Ecto neural progenitor cell (in vitro differentiated cells): ENCODE measurements at regions not wholly inside any gene's neighbourhood (a gene's known extent, or its start where the extent isn't known, plus 50 kb on each side); places are given as distances from the start of the nearest gene placed in this dataset.
"Not testable (repeated sequence)": the region's sequence is repeated elsewhere in the genome, so short reads cannot be mapped to it uniquely, and the experiment has no call there.

Experiments used
- DNase-seq: peaks from one replicate; pipeline ENCODE4 v3.0.0-alpha.2; 2018; ENCODE audit warnings: low spot score

DNA sequence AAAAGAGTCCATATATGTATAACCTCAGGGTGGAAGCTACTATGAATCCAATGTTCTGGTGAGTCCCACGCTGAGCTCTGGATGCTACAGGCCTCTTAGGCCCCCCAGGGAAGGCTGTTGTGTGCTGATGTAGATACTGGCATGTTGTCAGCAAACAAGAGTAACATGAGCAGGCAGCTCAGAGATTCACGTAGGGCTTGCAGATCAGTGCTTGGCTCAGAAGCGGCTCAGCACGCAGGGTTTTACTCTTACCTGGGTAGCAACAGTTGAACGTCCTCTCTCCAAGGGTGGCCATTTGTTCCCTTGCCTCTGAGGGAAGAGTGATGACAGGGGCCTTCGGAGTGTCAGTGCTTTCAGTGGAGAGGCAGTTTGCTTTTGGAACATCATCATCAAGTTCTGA is 93.4 kb downstream of the ZFP64 start:
- DNase-seq, result no peak

DNA sequence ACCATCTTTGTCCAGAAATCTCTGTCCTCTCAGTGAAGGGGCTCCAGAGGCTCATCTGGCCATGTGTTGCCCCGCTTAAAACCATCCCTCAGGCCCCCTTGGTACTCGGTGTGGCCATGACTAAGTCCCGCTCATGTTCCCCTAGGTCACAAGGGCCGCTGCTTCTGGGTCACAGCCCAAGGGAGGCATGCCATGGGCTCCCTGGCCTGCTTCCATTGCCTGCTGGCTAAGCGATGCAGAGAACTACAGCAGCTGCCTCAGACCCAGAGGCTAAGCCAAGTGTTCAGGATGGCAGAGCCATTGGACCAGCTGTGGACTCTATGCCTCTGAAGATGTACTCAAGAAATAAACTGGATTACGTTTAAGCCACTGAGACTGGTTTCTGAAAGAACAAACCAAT is 95.5 kb downstream of the ZFP64 start:
- DNase-seq, result no peak

DNA sequence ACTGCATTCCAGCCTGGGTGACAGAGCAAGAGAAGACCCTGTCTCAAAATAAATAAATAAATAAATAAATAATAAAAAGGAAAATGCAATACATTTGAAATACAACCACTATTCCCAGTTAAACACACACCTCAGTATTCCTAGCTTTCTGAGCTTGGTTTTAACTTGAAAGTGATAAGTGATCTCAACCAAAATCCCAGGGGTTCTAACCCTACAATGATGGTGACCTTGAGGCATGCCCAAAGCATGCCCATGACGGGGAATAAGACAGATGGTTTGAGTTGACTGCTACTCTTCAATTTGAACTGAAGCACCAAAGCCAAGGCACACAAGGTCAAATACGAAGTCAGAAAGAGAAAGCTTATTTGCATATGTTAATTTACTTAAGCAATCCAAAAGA is 96.9 kb downstream of the ZFP64 start:
- no peak for DNase-seq

DNA sequence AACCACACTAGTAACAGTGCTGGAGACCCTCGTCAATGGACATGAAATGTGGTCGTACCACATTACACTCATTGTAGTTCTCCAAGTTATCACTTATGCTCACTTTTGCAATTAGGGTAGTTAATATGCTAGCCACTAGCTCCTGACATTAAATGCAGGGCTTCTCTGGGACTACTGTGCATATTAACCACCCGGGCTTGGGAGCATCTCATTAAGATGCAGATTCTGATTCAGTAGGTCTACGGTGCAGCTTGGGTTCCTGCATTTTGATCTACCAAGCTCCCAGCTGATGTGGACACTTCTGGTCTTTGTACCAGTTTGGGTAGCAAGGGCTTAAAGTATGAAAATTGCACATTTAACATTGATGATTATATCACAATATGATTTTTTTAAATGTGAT is 98.0 kb downstream of the ZFP64 start:
- no peak for DNase-seq

DNA sequence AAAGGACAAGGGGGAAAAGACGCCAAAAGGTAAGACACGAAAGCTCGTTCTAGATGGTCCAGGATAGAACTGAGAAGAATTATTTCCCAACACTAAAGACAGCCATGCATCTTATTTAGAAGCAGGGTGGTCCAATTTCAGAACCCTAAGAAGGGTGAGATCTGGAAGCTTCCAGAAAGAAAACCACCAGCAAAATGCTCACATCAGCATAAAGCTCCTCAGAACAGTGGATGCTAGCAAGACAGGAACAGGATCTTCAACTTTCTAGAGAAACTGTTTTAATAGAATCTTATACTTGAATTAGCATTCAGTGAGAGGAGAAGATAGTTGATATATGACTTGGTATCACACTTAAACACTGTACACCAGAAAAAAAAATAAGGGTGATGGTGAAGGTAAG is 101.5 kb downstream of the ZFP64 start:
- no peak for DNase-seq

DNA sequence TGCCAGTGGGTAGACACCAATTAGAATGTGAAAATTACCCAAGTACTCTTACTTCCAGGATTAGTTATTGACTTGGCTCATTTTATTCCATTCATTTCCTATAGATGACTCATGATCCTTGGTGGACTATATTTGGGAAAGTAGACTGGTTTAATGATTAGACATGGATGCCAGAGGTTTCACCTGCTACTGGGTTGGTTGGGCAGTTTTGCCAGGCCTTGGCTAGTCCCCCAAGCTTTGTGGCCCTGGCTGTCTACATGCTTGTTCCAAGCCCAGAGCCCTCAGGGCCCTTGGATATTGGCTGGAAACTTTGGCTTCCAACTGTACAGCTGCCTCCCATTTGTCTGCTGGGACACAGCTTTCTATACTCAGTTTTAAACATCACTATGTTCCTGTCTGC is 104.1 kb downstream of the ZFP64 start:
- DNase-seq, result no peak

DNA sequence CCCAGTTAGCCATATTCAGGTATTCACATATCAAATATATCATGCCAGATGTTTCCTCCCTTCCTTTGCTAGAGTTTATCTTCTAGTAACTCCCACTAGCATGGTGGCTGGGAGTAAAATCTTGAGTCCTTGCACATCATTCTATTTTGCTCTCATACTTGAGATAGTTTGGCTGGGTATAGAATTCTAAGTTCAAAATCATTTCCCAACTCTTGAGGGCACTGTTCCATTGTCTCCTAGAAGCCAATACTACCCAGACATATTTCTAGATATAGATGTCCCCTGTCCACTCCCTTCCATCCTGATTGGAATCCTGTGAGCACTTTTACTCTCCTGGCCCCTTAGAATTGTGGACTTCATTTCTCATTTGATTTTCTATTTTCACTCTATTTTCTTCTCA is 104.7 kb downstream of the ZFP64 start:
- DNase-seq, result no peak

DNA sequence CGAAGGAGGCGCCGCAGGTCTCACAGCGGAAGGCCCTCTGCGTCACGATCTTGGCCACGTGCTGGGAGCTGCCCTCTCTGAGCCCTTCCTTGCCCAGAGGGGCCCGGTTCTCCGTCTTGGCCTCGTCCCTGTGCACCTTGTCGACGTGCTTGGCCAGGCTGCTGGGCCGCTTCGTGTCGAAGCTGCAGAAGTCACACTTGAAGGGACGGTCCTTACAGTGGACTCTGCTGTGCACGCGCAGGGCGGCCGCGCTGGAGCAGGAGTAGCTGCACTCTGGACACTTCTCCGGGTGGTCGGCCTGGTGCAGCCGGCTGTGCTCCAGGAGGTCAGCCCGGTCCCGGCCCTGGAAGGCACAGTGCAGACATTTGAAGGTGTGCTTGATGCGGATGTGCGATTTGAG is 106.9 kb downstream of the ZFP64 start:
- no peak for DNase-seq

DNA sequence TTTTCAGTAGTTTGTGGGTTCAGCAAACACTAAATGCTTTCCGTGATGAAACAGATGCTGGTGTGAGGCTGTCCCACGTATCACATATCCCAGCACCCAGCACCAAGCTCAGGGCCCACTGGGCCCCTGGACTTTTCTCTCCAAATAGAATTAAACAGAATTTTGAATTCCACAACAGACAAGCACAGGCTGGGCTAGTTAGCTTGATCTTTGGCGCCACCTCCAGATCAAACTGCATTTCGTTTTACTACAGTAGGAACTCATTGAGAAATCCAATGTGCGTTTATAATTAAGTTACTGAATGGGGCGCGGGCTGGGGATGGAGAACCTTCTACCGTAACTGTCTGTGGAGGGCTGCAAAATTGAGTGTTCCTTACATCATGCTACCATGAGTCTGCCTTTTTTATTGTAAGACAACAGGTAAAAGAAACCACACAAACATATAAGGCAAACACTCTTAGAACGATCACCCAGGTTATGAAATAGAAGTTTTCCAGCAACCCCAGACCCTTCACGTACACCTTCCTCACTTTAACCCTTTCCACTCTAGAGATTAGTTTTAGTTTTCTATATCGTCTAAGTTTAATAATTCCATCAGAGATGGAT is 107.8 kb downstream of the ZFP64 start:
- peak; percentile 67 for DNase-seq

DNA sequence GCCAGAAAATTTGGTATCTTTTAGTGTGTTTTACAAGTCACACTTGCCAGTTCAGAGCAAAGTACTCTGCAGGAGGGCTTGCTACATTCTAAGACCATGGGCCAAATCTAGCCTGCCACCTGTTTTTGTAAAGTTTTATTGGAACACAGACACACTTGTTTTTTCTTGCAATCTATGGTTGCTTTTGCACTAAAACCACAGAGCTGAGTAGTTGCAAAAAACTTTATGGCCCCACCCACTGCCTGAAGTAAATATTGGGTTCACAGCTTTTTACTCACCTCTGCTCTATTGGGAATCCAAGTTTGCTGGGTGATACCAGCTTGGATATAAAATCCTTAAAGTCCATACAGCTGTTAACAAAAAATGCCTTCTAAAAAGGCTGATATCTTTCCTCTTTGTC is 109.0 kb downstream of the ZFP64 start:
- no peak for DNase-seq

DNA sequence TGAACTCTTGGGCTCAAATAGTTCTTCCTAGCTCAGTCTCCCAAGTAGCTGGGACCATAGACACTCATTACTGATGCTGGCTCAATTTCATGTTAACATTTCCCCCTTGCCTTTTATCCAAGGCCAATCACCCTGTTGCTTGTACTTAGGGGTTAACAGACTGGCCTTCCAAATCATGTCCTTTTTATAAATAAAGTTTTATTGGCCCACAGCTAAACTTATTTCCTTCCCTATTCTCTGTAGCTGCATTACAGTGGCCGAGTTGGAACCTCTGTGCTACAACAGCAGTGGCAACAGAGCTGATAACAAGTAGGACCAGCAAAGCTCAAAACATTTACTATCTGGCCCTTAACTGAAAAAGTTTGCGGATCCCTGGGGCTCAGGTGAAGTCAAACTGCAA is 109.8 kb downstream of the ZFP64 start:
- DNase-seq, result no peak

DNA sequence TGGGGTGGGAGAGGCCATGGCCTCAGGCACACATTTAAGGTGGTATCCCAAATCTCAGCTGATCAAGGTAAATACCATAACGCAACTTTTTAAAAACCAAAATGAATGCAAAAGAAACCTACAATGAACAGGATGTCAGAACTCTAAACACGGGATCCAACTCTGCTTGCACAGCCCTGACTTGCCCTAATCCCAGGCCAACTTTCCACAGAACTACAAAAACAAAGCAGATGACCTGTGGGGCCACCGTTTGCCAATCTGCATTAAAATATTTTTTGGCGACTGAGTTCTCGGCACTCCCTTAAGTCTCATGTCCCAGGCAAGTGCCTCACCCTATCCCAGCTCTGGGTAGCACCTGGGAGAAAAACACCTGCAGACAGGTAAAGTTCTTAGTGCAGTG is 110.5 kb downstream of the ZFP64 start:
- DNase-seq, result no peak

DNA sequence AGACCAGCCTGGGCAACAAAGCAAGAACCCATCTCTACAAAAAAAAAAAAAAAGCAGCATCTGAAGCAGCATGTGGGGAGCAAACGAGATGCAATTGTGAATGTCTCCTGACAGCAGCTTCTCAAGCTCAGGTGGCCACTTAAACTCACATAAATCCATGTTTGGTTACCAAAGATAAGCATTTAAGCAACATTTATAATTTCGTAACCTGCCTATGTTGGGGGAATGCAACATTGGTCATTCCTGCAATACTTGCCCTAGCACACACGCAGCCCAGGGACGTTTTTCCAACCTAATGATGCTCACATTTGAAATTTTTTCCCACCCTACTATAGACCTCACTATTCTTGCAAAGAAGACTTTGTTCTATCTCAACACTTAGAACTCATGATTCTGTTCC is 113.3 kb downstream of the ZFP64 start:
- no peak for DNase-seq

DNA sequence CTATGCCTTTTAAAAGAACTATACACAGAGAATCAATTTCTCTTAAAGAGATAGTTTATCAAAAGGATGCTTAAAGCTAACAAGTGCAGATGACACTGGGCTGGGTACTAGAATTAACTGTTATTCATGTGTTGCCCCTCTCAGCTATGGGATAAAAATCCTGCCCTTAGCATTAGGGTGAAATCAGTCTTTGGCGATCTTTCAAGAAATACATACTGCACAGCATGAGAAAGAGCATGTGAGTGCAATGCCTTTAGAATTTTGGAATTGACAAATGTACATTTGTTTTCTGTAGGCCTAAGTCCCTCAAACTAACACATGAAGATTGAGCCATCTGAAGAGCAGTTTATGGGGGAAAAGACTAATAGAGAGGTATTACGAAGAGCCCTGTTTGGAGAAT is 115.4 kb downstream of the ZFP64 start:
- DNase-seq, result no peak

DNA sequence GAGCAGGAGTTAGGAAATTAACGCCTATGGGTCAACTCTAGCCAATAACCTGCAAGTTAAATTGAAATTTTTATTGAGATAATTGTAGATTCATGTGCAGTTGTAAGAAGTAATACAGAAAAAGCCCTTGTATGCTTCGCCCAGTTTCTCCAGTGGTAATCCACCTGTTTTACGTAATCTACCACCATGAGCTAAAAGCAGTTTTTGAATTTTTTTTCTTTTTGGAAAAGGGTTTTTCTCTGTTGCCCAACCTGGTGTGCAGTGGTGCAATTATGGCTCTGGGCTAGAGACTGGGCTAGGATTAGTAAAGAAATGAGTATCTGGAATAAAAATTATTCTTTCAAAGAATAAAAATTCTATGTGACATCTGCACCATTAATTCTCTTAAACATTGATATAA is 116.2 kb downstream of the ZFP64 start:
- DNase-seq, result no peak

DNA sequence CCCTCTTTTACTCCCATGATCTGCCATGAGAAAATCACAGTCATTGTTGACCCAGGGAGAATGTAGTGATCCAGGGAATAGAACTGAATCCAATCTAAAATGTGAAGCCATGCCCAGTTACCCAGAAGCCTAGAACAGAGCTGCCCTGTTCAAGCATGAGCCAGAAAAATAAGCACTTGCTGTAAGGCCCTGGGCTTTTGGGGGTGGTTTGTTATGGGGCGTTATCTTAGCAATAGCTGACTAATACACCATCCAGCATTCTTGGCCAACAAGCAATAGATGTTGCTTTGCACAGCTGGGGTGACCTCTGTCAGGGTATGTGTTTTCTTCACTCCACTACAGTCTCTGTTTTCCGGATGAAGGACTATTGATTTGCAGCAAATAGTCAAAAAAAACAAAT is 120.4 kb downstream of the ZFP64 start:
- no peak for DNase-seq

DNA sequence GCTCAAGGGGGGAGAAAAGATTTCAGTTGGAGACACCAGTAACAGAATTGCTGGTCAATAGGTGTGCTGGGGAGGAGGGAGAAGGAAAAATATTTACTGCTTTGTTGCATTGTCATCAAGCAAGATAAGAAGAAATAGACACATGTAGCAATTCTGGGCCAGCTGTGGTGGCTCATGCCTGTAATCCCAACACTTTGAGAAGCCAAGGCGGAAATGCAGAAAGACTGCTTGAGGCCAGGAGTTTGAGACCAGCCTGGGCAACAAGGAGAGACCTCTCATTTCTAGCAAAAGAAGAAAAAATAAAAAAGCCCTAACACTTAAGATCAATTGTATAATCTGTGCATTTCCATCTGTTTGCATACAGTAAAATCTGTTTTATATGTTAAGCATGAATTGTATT is 126.6 kb downstream of the ZFP64 start:
- DNase-seq, result no peak

DNA sequence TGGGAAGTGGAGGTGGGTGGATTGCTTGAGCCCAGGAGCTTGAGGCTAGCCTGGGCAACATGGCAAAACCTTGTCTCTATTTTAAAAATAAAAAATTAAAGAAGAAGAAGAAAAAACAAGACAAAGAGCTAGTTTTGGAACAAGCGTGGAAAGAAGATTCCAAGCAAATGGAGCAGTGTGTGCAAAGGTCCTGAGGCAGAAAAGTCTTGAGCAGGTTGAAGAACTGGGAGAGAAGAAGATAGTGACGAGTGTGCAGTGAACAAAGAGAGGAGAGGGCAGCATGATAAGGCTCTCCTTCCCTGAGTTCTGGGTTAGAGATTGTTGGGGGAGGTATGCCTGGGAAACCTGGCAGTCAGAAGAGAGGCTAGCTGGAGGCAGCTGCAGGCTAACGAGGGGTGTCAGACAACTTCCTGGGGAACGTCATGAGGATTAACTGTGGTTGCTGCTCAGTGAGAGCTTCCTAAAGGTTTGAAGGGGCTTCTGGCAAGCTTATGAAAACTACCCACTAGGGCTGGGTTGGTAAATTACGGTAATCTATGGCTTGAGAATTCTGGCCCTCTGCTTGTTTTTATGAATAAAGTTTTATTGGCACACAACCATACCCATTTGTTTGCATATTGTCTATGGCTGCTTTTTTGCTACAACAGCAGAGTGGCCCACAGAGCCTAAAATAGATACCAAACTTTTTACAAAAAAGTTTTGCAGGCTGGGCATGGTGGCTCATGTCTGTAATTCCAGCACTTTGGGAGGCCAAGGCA is 128.9 kb downstream of the ZFP64 start:
- DNase-seq, result no peak

DNA sequence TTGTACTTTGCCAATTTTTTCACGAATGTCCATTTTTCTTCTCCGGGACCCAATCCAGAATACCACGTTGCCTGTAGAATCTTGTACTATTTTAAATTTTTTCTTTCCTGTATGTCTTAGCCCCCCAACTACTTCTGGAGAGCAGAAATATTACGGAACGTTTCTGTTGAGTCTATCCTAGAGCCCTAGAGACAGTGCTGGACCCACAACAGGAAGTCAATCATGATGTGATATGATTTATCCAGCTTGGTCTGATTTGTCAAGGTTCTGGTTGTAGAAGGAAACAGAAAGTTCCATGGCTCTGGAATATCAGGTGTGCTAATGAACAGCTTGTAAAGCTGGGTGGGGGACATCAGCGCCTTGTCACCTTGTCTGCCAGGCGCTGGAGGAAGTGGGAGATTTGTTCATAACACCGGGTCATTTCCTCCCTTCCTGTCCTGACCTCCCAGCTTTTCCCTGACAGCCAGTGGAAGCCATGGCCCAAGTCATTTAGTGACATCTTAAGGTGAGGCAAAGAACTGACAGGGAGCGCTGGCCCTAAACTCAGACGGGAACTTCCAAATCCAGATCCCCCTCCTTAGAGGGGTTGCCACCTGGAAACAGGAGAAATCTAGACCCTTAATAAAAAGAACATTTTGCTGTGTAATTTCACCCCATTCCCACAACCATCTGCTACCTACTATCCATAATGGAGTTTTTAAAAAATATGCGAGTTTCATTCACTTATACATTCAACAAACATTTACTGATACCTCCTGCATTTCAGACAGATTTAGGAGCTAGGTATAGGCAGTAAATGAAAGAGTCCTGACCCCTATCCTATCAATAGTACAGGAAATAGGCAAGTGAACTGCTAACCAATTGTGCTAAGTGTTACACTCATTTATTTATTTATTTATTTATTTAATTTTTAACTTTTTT is 130.5 kb downstream of the ZFP64 start:
- peak; percentile 63 for DNase-seq

DNA sequence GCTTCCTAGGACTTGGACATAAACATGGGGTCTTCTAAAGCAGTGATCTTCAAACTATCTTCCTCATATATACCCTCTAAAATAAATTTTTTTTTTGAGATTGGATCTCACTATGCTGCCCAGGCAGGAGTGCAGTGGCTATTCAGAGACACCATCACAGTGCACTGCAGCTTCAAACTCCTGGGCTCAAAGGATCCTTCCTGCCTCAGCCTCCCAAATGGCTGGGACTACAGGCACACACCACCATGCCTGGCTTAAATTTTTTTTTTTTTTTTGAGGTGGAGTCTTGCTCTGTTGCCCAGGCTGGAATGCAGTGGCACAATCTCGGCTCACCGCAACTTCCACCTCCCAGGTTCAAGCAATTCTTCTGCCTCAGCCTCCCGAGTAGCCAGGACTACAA is 134.4 kb downstream of the ZFP64 start:
- DNase-seq, result not testable (repeated sequence)

DNA sequence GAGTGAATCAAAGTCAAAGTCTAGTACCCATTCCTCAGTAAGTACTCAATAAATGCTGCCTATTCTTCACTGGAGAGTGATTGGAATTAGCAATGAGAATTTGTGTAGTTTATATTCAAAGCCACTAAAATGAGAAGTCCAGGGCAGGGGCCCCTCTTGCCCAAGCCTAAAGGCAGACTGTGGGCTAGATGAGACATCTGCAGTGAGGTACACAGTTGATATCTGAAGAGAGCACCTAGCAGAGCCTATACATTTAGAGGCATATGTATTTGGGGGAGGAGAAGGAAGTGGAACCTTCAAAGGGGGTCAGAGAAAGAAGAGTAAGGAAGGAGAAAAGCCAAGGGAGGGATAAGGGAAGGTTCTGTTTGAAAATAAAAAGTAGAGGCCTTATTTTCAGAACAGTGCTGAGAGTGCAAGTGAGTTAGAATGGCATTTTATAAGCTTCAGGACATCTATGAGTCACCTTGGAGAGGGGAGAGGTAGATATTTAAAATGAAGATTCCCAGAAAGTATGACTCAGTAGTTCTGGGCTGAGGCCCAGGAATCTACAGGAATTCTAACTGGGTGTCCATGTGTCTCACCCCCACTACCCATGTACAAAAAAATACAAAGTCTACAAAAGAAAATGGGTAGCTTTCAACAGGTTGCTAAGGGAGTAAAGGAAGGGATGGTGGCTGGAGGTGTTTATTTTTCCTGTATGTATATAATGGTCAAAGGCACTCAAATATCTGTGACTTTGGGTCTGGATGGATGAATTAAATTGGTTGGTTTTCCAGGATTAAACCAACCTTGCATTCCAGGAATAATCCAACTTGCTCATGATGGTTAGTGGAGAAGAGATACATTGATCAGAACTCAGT is 135.1 kb downstream of the ZFP64 start:
- DNase-seq, result no peak

DNA sequence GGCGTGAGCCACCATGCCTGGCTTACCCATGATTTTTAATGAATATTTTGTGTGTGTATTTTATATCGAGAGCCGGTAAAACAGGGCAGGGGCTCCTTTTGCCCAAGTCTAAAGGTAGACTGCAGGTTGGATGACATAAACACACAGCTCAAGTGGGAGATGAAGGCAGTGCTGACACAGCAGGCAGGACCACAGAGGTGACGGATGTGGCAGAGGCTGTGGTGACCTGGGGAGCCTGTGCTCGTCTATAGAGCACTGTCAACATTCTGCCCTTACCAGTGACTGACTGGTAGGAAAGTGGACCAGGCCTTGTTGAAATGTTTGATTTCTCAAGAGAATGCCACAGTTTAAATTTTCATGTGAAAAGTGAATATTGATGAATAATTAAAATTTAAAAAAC is 137.5 kb downstream of the ZFP64 start:
- no peak for DNase-seq
